GM12892 (cell line): ENCODE measurements at regions not wholly inside any gene's neighbourhood (a gene's known extent, or its start where the extent isn't known, plus 50 kb on each side); places are given as distances from the start of the nearest gene placed in this dataset.

Experiments
- POLR2AphosphoS5 ChIP-seq: IDR thresholded peaks from 2 replicates; pipeline ENCODE4 v1.6.1; 2011; ENCODE audit warnings: low read depth, low read length, control low read depth
- TAF1 ChIP-seq: IDR thresholded peaks from 2 replicates; pipeline ENCODE4 v1.6.1; 2011; ENCODE audit warnings: low read depth, mild to moderate bottlenecking, control low read depth, low read length, borderline replicate concordance

DNA sequence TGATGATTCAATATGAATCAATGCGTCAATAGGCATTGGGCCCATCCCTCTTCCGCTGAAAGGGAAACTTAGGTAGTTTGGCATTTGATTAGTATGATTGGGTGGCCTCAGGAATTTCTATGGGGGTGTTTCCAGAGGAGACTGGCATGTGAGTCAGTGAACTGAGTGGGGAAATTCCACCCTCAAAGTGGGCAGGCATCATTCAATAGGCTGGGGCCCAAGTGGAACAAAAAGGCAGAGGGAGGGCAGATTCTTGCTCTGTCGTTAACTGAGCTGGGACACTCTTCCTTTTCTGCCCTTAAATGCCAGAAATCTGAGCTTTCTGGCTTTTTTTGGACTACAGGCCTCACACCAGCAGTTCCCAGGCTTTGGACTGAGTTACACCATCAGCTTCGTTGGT, 373.5 kb downstream of the RPS29 start:
- TF ChIP-seq POLR2AphosphoS5 (no peak), TAF1 (no peak)
